ENCODE measurements at regions not wholly inside any gene's neighbourhood (a gene's known extent, or its start where the extent isn't known, plus 50 kb on each side); places are given as distances from the start of the nearest gene placed in this dataset.

DNA sequence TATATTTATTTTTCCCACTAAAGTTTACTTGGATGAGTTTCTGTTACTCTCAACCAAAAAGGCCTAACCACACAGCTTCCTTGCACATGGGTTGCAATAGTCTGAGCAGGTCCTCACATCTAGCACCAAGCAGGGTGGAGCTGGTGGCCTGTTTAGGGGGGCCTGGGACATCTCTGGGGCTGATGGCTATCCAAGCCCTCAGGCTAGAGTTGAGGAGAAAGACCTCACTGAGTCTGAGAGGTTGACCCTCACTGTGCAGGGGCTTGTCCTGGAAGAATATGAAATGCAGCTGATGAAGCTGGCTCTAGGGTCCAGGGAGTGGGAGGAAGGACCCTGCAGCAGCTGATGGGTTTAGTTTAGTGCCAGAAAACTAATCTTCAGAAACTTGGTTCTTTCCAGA is 217.1 kb upstream of the MVB12B start:
- TF ChIP-seq, protein P1, sequence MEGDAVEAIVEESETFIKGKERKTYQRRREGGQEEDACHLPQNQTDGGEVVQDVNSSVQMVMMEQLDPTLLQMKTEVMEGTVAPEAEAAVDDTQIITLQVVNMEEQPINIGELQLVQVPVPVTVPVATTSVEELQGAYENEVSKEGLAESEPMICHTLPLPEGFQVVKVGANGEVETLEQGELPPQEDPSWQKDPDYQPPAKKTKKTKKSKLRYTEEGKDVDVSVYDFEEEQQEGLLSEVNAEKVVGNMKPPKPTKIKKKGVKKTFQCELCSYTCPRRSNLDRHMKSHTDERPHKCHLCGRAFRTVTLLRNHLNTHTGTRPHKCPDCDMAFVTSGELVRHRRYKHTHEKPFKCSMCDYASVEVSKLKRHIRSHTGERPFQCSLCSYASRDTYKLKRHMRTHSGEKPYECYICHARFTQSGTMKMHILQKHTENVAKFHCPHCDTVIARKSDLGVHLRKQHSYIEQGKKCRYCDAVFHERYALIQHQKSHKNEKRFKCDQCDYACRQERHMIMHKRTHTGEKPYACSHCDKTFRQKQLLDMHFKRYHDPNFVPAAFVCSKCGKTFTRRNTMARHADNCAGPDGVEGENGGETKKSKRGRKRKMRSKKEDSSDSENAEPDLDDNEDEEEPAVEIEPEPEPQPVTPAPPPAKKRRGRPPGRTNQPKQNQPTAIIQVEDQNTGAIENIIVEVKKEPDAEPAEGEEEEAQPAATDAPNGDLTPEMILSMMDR (IDR thresholded peaks at IDR 0.05) = no peak
- no peak for TF ChIP-seq POLR2AphosphoS5 (IDR thresholded peaks at IDR 0.05)
- TF ChIP-seq POLR2A (IDR thresholded peaks at IDR 0.05) = no peak
